Mesothelial cell of epicardium (in vitro differentiated cells): ENCODE measurements at regions not wholly inside any gene's neighbourhood (a gene's known extent, or its start where the extent isn't known, plus 50 kb on each side); places are given as distances from the start of the nearest gene placed in this dataset.
"Not testable (repeated sequence)": the region's sequence is repeated elsewhere in the genome, so short reads cannot be mapped to it uniquely, and the experiment has no call there.

ENCODE experiments used
- DNase-seq, 2 experiments: peaks; one replicate each; pipeline ENCODE4 v3.0.0; 2021; ENCODE audit warnings: low spot score in 2 of 2; ENCODE audit not compliant: unreplicated experiment in 2 of 2
- H3K27ac Mint-ChIP-seq: 2 replicates; pipeline ENCODE4 v1.8.0; 2021; ENCODE audit warnings: mixed read lengths
- H3K27me3 Mint-ChIP-seq: 2 replicates; pipeline ENCODE4 v1.8.0; 2021; ENCODE audit warnings: low read depth, mixed read lengths
- H3K36me3 Mint-ChIP-seq: 2 replicates; pipeline ENCODE4 v1.8.0; 2021; ENCODE audit warnings: mixed read lengths
- H3K4me1 Mint-ChIP-seq: 2 replicates; pipeline ENCODE4 v1.8.0; 2021; ENCODE audit warnings: mixed read lengths
- H3K4me3 Mint-ChIP-seq: 2 replicates; pipeline ENCODE4 v1.8.0; 2021; ENCODE audit warnings: mild to moderate bottlenecking, moderate library complexity, mixed read lengths
- H3K9me3 Mint-ChIP-seq: 2 replicates; pipeline ENCODE4 v1.8.0; 2021; ENCODE audit warnings: mixed read lengths
- CTCF ChIP-seq: fragments of 200-600 bp; sonication (generic); IDR thresholded peaks from one replicate; pipeline ENCODE4 v1.5.0; 2021; ENCODE audit warnings: antibody characterized with exemption; ENCODE audit not compliant: unreplicated experiment

- Mint-ChIP-seq H3K27ac (no peak overlapping the region), H3K9me3 (no peaks in the 10 kb centered on the region), H3K36me3 (no peaks in the 10 kb centered on the region), H3K27me3 (peaks cover 52% of the 10 kb centered on the region), H3K4me3 (no peak overlapping the region), H3K4me1 (no peaks in the 10 kb centered on the region)
- no peak for DNase-seq
- no peak for TF ChIP-seq CTCF
Measured at GRCh38 chr7:51613911-51614357, 297.3 kb upstream of the COBL start.

- no peaks in the 10 kb centered on the region for H3K9me3 Mint-ChIP-seq
- no peak for DNase-seq
- peaks cover 60% of the 10 kb centered on the region for H3K27me3 Mint-ChIP-seq
- H3K36me3 Mint-ChIP-seq: no peaks in the 10 kb centered on the region
- H3K27ac Mint-ChIP-seq: no peak overlapping the region
- H3K4me3 Mint-ChIP-seq: no peak overlapping the region
- H3K4me1 Mint-ChIP-seq: no peaks in the 10 kb centered on the region
- no peak for TF ChIP-seq CTCF
Measured at GRCh38 chr7:51611937-51612336, 295.3 kb upstream of the COBL start.

- TF ChIP-seq CTCF: no peak
- Mint-ChIP-seq H3K9me3 (no peaks in the 10 kb centered on the region), H3K4me1 (no peaks in the 10 kb centered on the region), H3K36me3 (no peaks in the 10 kb centered on the region), H3K27ac (no peak overlapping the region), H3K27me3 (peaks cover 30% of the 10 kb centered on the region), H3K4me3 (no peak overlapping the region)
- no peak for DNase-seq
Measured at GRCh38 chr7:51607447-51607846, 290.8 kb upstream of the COBL start.

GRCh38 chr7:51606601-51607154 lies 290.1 kb upstream of the COBL start:
- Mint-ChIP-seq H3K4me3 (no peak overlapping the region), H3K27me3 (peaks cover 25% of the 10 kb centered on the region), H3K9me3 (no peaks in the 10 kb centered on the region), H3K36me3 (no peaks in the 10 kb centered on the region), H3K27ac (no peak overlapping the region), H3K4me1 (no peaks in the 10 kb centered on the region)
- no peak for TF ChIP-seq CTCF
- no peak for DNase-seq

- H3K9me3 Mint-ChIP-seq: peaks cover 24% of the 10 kb centered on the region
- peaks cover 10% of the 10 kb centered on the region for H3K27me3 Mint-ChIP-seq
- no peak for DNase-seq
- H3K36me3 Mint-ChIP-seq: no peaks in the 10 kb centered on the region
- TF ChIP-seq CTCF: no peak
- H3K4me1 Mint-ChIP-seq: no peaks in the 10 kb centered on the region
- H3K4me3 Mint-ChIP-seq: no peak overlapping the region
- no peak overlapping the region for H3K27ac Mint-ChIP-seq
Measured at GRCh38 chr7:51602376-51602775, 285.8 kb upstream of the COBL start.

- Mint-ChIP-seq H3K27me3 (peaks cover 11% of the 10 kb centered on the region), H3K9me3 (peaks cover 33% of the 10 kb centered on the region), H3K4me1 (no peaks in the 10 kb centered on the region), H3K36me3 (no peaks in the 10 kb centered on the region), H3K4me3 (no peak overlapping the region), H3K27ac (no peak overlapping the region)
- DNase-seq: no peak
- TF ChIP-seq CTCF: no peak
Measured at GRCh38 chr7:51601461-51601860, 284.9 kb upstream of the COBL start.

- H3K4me1 Mint-ChIP-seq, H3K27me3 Mint-ChIP-seq, H3K27ac Mint-ChIP-seq, DNase-seq, H3K4me3 Mint-ChIP-seq, H3K36me3 Mint-ChIP-seq: not testable (repeated sequence)
- H3K9me3 Mint-ChIP-seq: peaks cover 33% of the 10 kb centered on the region
Measured at GRCh38 chr7:51599935-51600334, 283.3 kb upstream of the COBL start.
